ENCODE measurements at regions not wholly inside any gene's neighbourhood (a gene's known extent, or its start where the extent isn't known, plus 50 kb on each side); places are given as distances from the start of the nearest gene placed in this dataset.
"Not testable (repeated sequence)": the region's sequence is repeated elsewhere in the genome, so short reads cannot be mapped to it uniquely, and the experiment has no call there.

- not testable (repeated sequence) for H3K4me3 ChIP-seq (ENCODE audit: low read depth, low read length); DNase-seq (ENCODE audit: low read depth)
Measured at GRCh38 chr17:27365329-27365945, 71.5 kb downstream of the WSB1 start.

DNA sequence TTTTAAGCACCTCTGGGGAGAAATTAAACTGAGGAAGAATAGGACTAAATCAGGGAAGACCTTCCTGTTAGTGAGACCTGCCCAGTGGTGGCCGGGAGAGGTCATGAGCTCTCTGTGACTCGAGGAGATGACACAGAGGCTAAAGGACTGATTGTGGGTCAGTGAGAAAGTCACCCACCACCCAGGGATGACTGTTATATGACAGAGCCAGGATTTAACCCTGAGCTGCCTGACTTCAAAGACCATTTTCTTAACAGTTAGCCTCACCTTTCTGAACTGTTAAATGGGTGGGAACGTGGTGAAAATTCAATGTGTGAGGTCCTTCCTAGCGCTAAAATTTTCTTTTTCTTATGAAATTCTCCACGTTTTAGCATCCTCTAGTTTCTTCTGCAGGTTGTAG lies 72.5 kb downstream of the WSB1 start:
- H3K4me3 ChIP-seq (ENCODE audit: low read depth, low read length) = no peak overlapping the region
- TF ChIP-seq CTCF (IDR thresholded peaks at IDR 0.05; ENCODE audit: low read depth, low read length, missing control alignments) = no peak
- DNase-seq (ENCODE audit: low read depth) = no peak

- DNase-seq (ENCODE audit: low read depth) = no peak
- no peak overlapping the region for H3K4me3 ChIP-seq (ENCODE audit: low read depth, low read length)
- TF ChIP-seq CTCF (IDR thresholded peaks at IDR 0.05; ENCODE audit: low read depth, low read length, missing control alignments) = no peak
Measured at GRCh38 chr17:27367121-27367981, 73.4 kb downstream of the WSB1 start.

GRCh38 chr17:27368151-27368795 lies 74.4 kb downstream of the WSB1 start:
- DNase-seq (ENCODE audit: low read depth) = no peak
- TF ChIP-seq CTCF (IDR thresholded peaks at IDR 0.05; ENCODE audit: low read depth, low read length, missing control alignments) = no peak
- no peak overlapping the region for H3K4me3 ChIP-seq (ENCODE audit: low read depth, low read length)

DNA sequence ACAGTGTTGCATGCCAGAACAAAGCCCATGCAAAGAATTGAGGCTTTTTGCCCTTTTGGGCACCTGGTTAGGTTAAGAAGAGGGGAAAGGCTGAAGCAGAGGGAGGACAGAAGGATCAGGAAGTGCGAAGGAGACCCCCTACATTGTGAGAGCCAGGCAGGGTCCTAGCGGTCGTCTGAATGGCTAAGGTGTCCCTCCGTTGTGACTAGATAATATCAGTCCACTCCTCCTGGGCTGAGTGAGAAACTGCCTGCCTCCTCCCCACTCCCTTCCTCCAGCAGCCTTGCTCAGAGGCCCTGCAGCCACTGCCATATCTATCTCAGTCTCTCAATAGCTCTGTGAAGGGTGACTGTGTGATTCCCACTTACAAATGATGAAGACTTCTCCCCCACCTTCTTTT lies 75.1 kb downstream of the WSB1 start:
- H3K4me3 ChIP-seq (ENCODE audit: low read depth, low read length) = no peak overlapping the region
- no peak for DNase-seq (ENCODE audit: low read depth)
- no peak for TF ChIP-seq CTCF (IDR thresholded peaks at IDR 0.05; ENCODE audit: low read depth, low read length, missing control alignments)

DNA sequence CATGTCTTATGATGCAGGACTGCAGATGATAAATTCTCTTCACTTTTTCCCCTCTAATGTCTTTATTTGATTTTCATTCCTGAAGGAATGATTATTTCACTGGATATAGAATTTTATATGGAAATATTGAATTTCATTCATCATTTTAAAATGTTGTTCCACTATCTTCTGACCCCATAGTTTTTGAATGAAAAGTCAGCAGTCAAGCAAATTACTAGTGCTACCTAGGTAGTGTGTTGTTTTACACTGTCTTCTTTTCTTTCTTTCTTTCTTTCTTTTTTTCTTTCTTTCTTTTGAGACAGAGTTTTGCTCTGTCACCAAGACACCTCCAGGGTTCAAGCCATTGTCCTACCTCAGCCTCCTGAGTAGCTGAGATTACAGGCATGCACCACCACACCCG lies 76.9 kb downstream of the WSB1 start:
- no peak overlapping the region for H3K4me3 ChIP-seq (ENCODE audit: low read depth, low read length)
- no peak for TF ChIP-seq CTCF (IDR thresholded peaks at IDR 0.05; ENCODE audit: low read depth, low read length, missing control alignments)
- DNase-seq (ENCODE audit: low read depth) = no peak

GRCh38 chr17:27373695-27374094 lies 79.8 kb downstream of the WSB1 start:
- not testable (repeated sequence) for DNase-seq (ENCODE audit: low read depth); H3K4me3 ChIP-seq (ENCODE audit: low read depth, low read length)
